ENCODE measurements at regions not wholly inside any gene's neighbourhood (a gene's known extent, or its start where the extent isn't known, plus 50 kb on each side); places are given as distances from the start of the nearest gene placed in this dataset.

DNA sequence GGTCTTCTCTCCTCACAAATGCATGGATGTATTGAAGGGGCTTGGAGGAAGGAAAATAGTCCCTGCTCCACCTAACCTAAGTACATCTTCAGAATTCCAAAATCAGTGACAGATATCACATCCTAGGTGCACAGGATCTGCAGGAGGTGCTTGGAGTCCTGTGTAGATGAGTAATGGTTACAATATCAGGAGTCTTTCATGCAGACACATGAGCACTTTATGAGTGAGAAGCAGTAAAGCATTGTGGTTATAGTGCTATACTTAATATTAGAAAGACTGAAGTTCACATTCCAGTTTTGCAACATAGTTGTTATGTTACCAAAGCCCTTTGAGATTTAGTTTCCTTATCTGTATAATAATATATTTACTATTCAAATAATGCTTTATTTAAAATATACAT is 516.7 kb downstream of the NEBL start:
- TF ChIP-seq, protein P1, sequence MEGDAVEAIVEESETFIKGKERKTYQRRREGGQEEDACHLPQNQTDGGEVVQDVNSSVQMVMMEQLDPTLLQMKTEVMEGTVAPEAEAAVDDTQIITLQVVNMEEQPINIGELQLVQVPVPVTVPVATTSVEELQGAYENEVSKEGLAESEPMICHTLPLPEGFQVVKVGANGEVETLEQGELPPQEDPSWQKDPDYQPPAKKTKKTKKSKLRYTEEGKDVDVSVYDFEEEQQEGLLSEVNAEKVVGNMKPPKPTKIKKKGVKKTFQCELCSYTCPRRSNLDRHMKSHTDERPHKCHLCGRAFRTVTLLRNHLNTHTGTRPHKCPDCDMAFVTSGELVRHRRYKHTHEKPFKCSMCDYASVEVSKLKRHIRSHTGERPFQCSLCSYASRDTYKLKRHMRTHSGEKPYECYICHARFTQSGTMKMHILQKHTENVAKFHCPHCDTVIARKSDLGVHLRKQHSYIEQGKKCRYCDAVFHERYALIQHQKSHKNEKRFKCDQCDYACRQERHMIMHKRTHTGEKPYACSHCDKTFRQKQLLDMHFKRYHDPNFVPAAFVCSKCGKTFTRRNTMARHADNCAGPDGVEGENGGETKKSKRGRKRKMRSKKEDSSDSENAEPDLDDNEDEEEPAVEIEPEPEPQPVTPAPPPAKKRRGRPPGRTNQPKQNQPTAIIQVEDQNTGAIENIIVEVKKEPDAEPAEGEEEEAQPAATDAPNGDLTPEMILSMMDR (IDR thresholded peaks at IDR 0.05): no peak
- TF ChIP-seq EP300 (IDR thresholded peaks at IDR 0.05; ENCODE audit: low read depth): no peak
- TF ChIP-seq POLR2A (IDR thresholded peaks at IDR 0.05): no peak
- TF ChIP-seq POLR2AphosphoS5 (IDR thresholded peaks at IDR 0.05): no peak
